Thyroid gland (tissue), 4 donors: ENCODE measurements at regions not wholly inside any gene's neighbourhood (a gene's known extent, or its start where the extent isn't known, plus 50 kb on each side); places are given as distances from the start of the nearest gene placed in this dataset.
"Not testable (repeated sequence)": the region's sequence is repeated elsewhere in the genome, so short reads cannot be mapped to it uniquely, and the experiment has no call there.

Source experiments
- DNase-seq, 2 donors: peaks; one replicate each; pipeline ENCODE4 v3.0.0-alpha.2; 2019
- H3K27ac ChIP-seq, 3 donors: fragments of 200-600 bp; sonication (generic); 1 replicate in 2 of 3; 2 replicates in 1 of 3; pipeline ENCODE4 v1.5.1; 2016 to 2019; ENCODE audit warnings: mild to moderate bottlenecking in 1 of 3, moderate library complexity in 1 of 3
- H3K27me3 ChIP-seq: fragments of 200-600 bp; sonication (generic); one replicate; pipeline ENCODE4 v1.5.1; 2019
- H3K36me3 ChIP-seq, 2 donors: fragments of 200-600 bp; sonication (generic); one replicate each; pipeline ENCODE4 v1.5.1; 2016 to 2019
- H3K4me1 ChIP-seq, 2 donors: fragments of 200-600 bp; sonication (generic); one replicate each; pipeline ENCODE4 v1.5.1; 2017 to 2019
- H3K4me3 ChIP-seq, 3 donors: fragments of 200-600 bp; sonication (generic); replicated peaks in 1 of 3; 1 replicate in 2 of 3; 2 replicates in 1 of 3; pipeline ENCODE4 v1.5.1; 2016; ENCODE audit warnings: mild to moderate bottlenecking in 1 of 3
- H3K9me3 ChIP-seq: fragments of 200-600 bp; sonication (generic); one replicate; pipeline ENCODE4 v1.5.1; 2017
- POLR2A ChIP-seq, 2 donors: fragments of 450-650 bp; IDR thresholded peaks; one replicate each; pipeline ENCODE4 v1.6.1; 2017; ENCODE audit warnings: antibody characterized with exemption in 2 of 2, mild to moderate bottlenecking in 2 of 2, moderate library complexity in 1 of 2
- WGBS, 2 donors: methylation state at CpG; one replicate each; pipeline ENCODE4 v1.1.5; 2017; 5-methylcytosine and 5-hydroxymethylcytosine counted together
- intact Hi-C: fragments of 100-400 bp; cut with DNase I; formaldehyde crosslinking; loops from one replicate; pipeline ENCODE4 v1.15.1; 2023
- TF ChIP-seq, protein P1 (sequence below), 6 experiments: fragments of 200-600 bp in 3 of 6; fragments of 450-650 bp in 3 of 6; sonication (generic) in 3 of 6; IDR thresholded peaks; one replicate each; pipeline ENCODE4 v1.5.1; 2016 to 2019; ENCODE audit warnings: antibody characterized with exemption in 6 of 6, mild to moderate bottlenecking in 2 of 6, inconsistent platforms in 1 of 6, moderate library complexity in 1 of 6

GRCh38 chr2:84126084-84126483 is 333.0 kb downstream of the SUCLG1 start:
- Histone ChIP-seq H3K4me1 (no peaks in the 10 kb centered on the region), H3K9me3 (no peaks in the 10 kb centered on the region), H3K4me3 (no peak overlapping the region), H3K27ac (no peak overlapping the region), H3K27me3 (no peaks in the 10 kb centered on the region), H3K36me3 (no peaks in the 10 kb centered on the region)
- intact Hi-C loops = no loop called here
- TF ChIP-seq, protein P1, sequence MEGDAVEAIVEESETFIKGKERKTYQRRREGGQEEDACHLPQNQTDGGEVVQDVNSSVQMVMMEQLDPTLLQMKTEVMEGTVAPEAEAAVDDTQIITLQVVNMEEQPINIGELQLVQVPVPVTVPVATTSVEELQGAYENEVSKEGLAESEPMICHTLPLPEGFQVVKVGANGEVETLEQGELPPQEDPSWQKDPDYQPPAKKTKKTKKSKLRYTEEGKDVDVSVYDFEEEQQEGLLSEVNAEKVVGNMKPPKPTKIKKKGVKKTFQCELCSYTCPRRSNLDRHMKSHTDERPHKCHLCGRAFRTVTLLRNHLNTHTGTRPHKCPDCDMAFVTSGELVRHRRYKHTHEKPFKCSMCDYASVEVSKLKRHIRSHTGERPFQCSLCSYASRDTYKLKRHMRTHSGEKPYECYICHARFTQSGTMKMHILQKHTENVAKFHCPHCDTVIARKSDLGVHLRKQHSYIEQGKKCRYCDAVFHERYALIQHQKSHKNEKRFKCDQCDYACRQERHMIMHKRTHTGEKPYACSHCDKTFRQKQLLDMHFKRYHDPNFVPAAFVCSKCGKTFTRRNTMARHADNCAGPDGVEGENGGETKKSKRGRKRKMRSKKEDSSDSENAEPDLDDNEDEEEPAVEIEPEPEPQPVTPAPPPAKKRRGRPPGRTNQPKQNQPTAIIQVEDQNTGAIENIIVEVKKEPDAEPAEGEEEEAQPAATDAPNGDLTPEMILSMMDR (IDR thresholded peaks at IDR 0.05) = no peak
- no peak for TF ChIP-seq POLR2A (IDR thresholded peaks at IDR 0.05)
- WGBS, 2 donors = 77 to 100% methylated on average over 1 of the region's 1 CpG
- DNase-seq = no peak

- TF ChIP-seq POLR2A (IDR thresholded peaks at IDR 0.05) = no peak
- TF ChIP-seq, protein P1 (IDR thresholded peaks at IDR 0.05) = no peak
These were observed 342.9 kb downstream of the SUCLG1 start for GRCh38 chr2:84116143-84116542.

GRCh38 chr2:84115173-84115857 is 343.8 kb downstream of the SUCLG1 start:
- intact Hi-C loops = no loop called here
- TF ChIP-seq, protein P1 (IDR thresholded peaks at IDR 0.05) = no peak
- no peak for TF ChIP-seq POLR2A (IDR thresholded peaks at IDR 0.05)
- no peaks in the 10 kb centered on the region for H3K36me3 ChIP-seq
- no peak overlapping the region for H3K4me3 ChIP-seq
- DNase-seq = no peak
- no peaks in the 10 kb centered on the region for H3K9me3 ChIP-seq
- H3K27ac ChIP-seq = no peak overlapping the region
- 43 to 89% methylated on average over 2 of the region's 2 CpGs for whole genome bisulfite sequencing, 2 donors
- H3K4me1 ChIP-seq = no peaks in the 10 kb centered on the region
- H3K27me3 ChIP-seq = no peaks in the 10 kb centered on the region

More at GRCh38 chr2:84116143-84116542, 342.9 kb downstream of the SUCLG1 start:
- Histone ChIP-seq H3K4me1 (no peaks in the 10 kb centered on the region), H3K4me3 (no peak overlapping the region), H3K27me3 (no peaks in the 10 kb centered on the region), H3K36me3 (no peaks in the 10 kb centered on the region), H3K9me3 (no peaks in the 10 kb centered on the region), H3K27ac (no peak overlapping the region)
- intact Hi-C loops = no loop called here
- no peak for DNase-seq
- WGBS, 2 donors = 23 to 27% methylated on average over 4 of the region's 4 CpGs

DNA sequence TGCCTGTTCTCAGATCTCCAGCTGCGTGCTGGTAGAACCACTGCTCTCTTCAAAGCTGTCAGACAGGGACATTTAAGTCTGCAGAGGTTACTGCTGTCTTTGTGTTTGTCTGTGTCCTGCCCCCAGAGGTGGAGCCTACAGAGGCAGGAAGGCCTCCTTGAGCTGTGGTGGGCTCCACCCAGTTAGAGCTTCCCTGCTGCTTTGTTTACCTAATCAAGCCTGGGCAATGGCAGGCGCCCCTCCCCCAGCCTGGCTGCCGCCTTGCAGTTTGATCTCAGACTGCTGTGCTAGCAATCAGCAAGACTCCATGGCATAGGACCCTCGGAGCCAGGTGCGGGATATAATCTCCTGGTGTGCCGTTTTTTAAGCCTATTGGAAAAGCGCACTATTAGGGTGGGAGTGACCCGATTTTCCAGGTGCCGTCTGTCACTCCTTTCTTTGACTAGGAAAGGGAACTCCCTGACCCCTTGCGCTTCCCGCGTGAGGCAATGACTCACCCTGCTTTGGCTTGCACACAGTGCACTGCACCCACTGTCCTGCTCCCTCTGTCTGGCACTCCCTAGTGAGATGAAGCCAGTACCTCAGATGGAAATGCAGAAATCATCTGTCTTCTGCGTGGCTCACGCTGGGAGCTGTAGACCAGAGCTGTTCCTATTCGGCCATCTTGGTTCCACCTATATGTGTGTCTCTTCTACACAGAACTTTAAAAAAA is 355.1 kb downstream of the SUCLG1 start:
- H3K9me3 ChIP-seq, H3K27me3 ChIP-seq, H3K4me1 ChIP-seq, DNase-seq, H3K27ac ChIP-seq, intact Hi-C loops, H3K4me3 ChIP-seq, H3K36me3 ChIP-seq: not testable (repeated sequence)
- WGBS, 2 donors = 89 to 95% methylated on average over 14 to 15 of the region's 15 CpGs

GRCh38 chr2:84102274-84102673 is 356.8 kb downstream of the SUCLG1 start:
- TF ChIP-seq, protein P1 (IDR thresholded peaks at IDR 0.05) = no peak
- no peak for TF ChIP-seq POLR2A (IDR thresholded peaks at IDR 0.05)
- DNase-seq = no peak
- H3K4me1 ChIP-seq = no peaks in the 10 kb centered on the region
- H3K27ac ChIP-seq = no peak overlapping the region
- no peaks in the 10 kb centered on the region for H3K9me3 ChIP-seq
- 71 to 74% methylated on average over 2 of the region's 2 CpGs for WGBS, 2 donors
- intact Hi-C loops = no loop called here
- H3K27me3 ChIP-seq = no peaks in the 10 kb centered on the region
- H3K4me3 ChIP-seq = no peak overlapping the region
- no peaks in the 10 kb centered on the region for H3K36me3 ChIP-seq
